ENCODE measurements at regions not wholly inside any gene's neighbourhood (a gene's known extent, or its start where the extent isn't known, plus 50 kb on each side); places are given as distances from the start of the nearest gene placed in this dataset.

DNA sequence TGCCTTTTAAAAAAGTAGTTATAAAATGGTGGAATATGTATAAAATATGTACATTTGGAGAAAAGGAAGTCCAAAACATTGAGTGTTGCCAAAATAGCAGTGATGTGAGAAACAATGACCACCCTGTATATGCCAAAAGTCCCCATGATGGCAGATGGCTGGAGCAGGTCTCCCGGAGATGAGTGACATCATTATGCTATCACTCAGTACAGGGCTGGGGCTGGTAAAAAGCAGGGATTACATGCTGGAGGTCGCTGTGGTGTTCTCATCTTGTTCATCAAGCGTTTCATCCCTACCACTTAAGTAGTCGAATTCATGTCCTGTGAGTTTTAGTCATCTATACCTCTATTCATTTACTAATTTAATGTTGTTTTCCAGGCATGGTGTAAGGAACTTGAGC lies 315.3 kb upstream of the SLC35B3 start:
- TF ChIP-seq, protein P1, sequence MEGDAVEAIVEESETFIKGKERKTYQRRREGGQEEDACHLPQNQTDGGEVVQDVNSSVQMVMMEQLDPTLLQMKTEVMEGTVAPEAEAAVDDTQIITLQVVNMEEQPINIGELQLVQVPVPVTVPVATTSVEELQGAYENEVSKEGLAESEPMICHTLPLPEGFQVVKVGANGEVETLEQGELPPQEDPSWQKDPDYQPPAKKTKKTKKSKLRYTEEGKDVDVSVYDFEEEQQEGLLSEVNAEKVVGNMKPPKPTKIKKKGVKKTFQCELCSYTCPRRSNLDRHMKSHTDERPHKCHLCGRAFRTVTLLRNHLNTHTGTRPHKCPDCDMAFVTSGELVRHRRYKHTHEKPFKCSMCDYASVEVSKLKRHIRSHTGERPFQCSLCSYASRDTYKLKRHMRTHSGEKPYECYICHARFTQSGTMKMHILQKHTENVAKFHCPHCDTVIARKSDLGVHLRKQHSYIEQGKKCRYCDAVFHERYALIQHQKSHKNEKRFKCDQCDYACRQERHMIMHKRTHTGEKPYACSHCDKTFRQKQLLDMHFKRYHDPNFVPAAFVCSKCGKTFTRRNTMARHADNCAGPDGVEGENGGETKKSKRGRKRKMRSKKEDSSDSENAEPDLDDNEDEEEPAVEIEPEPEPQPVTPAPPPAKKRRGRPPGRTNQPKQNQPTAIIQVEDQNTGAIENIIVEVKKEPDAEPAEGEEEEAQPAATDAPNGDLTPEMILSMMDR (conservative IDR thresholded peaks at IDR 0.05) = no peak

DNA sequence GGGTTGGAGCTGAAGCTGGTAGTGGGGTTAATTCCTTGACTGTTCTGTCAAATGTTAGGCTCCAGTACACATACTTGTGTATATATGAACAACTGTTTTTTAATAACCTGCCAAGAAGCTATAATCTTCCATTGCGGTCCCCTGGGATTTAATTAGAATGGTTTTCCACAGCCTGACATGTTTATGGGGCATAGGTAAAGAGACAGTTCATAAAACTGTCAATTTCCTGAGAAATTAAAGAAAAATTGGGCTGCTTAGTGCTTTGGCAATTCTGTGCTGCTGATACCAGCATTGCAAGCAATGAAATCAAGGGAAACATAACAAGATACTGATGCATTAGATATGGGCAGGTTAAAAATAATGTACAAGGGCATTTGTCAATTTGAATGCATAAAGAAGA lies 314.1 kb upstream of the SLC35B3 start:
- no peak overlapping the region for H3K27ac ChIP-seq
- TF ChIP-seq, protein P1 (conservative IDR thresholded peaks at IDR 0.05) = no peak

More for the DNA sequence above, 315.3 kb upstream of the SLC35B3 start:
- H3K27ac ChIP-seq = no peak overlapping the region

DNA sequence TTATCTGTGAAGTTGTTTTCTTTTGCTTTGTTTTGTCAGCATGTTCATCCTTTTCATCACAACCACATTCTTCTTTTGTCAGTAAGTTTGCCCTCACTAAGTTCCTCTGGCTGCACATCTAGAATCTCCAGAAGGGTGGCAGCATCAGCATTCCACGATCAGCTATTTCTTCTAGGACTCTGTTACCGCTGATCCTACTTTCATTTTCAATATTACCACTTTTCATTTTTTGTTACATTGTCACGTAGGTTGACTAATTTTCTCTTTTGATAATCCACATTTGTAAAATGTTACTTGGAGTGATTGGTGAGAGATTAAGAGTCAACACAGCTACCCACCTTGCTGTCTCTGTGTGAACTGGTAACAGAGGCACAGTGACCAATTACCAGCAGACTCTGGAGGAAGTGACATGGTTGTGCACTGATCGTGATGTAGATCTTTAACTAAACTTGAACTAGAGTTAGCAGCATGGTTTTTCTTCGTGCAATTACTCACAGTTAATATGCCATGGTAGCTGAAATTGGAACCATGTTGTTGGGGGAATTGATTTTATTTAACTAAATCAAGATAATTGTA lies 307.9 kb upstream of the SLC35B3 start:
- TF ChIP-seq, protein P1 (conservative IDR thresholded peaks at IDR 0.05) = peak; percentile 38
- no peak overlapping the region for H3K27ac ChIP-seq

DNA sequence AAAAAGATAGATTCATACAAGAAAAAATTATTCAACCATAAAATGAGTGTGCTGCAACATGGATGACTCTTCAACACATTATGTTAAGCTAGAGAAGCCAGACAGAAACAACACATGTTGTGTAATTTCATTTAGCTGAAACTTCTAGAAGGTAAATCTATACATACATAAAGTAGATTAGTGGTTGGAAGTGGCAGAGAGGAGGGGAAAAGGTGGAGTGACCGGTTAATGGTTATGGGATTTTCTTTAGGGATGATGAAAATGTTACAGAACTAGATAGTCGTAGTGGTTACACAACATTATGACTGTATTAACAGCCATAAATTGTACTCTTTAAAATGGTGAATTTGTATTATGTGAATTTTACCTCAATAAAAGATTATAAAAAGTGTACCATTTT lies 304.1 kb upstream of the SLC35B3 start:
- no peak overlapping the region for H3K27ac ChIP-seq
- TF ChIP-seq, protein P1 (conservative IDR thresholded peaks at IDR 0.05) = no peak

DNA sequence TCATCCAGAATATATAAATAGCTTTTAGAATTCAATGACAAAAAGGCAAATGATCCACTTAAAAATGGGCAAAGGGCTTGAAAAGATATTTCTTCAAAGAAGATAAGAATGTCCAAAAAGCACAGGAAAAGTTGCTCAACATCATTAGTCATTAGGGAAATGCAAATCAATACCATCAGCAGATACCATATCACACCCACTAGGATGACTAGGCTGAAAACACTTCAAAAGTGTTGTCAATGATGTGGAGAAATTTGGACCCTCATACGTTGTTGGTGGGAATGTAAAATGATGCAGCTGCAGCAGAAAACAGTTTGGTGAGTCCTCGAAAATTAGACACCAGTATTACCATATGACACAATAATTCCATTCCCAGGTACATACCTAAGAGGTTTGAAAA lies 303.6 kb upstream of the SLC35B3 start:
- TF ChIP-seq, protein P1 (conservative IDR thresholded peaks at IDR 0.05) = no peak
- H3K27ac ChIP-seq = no peak overlapping the region

DNA sequence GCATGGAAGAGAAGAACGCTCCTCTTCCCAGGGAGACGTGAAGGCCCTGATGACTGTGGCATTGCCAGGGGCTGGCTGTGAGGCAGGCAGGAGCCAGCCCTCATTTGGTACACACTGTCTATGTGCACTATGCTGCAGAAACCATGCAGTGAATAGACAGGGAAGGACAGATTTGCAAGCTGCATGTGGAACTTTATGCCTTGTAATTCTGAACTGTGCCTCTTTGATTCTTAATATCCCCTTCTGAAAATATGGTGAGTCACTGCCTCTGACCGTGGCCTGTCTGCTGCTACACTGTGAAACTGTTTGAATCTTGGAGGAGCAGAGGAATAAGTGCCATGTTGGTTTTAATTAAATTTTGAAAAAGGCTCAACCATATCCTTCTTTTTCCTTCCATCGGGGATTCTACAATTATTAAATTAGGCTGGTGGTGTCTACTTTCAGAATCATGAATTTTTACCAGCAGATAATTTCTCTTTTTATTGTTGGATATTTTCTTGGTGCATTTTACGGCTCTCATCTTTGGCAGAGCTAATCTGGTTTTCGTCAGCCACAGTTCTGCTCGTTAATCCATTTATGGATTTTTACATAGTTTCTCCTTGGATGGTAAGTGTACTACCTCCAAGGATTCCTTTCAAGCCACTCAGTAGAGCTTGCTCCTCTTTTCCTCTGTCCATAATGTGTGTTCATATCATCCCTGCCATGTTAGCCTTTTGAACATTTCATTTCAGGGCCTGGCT lies 301.0 kb upstream of the SLC35B3 start:
- H3K27ac ChIP-seq = no peak overlapping the region
- TF ChIP-seq, protein P1 (conservative IDR thresholded peaks at IDR 0.05) = no peak

DNA sequence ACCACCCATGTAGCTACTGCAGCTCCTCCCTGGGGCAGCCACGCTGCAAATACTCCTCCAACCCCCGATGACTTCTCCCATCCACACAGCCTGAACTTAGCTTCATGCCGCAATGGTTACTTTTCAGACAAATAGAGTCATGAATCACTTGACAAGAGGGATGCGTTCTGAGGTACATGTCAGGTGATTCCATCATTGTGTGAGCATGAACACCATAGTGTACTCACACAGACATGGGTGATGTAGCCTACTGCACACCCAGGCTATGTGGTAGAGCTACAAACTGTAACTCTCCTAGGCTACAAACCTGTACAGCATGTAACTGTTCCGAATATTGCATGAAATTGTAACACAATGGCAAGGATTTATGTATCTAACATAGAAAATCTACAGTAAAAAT lies 298.5 kb upstream of the SLC35B3 start:
- no peak overlapping the region for H3K27ac ChIP-seq
- TF ChIP-seq, protein P1 (conservative IDR thresholded peaks at IDR 0.05) = no peak

Measured in VCaP (cell line).